ENCODE measurements at regions not wholly inside any gene's neighbourhood (a gene's known extent, or its start where the extent isn't known, plus 50 kb on each side); places are given as distances from the start of the nearest gene placed in this dataset.

DNA sequence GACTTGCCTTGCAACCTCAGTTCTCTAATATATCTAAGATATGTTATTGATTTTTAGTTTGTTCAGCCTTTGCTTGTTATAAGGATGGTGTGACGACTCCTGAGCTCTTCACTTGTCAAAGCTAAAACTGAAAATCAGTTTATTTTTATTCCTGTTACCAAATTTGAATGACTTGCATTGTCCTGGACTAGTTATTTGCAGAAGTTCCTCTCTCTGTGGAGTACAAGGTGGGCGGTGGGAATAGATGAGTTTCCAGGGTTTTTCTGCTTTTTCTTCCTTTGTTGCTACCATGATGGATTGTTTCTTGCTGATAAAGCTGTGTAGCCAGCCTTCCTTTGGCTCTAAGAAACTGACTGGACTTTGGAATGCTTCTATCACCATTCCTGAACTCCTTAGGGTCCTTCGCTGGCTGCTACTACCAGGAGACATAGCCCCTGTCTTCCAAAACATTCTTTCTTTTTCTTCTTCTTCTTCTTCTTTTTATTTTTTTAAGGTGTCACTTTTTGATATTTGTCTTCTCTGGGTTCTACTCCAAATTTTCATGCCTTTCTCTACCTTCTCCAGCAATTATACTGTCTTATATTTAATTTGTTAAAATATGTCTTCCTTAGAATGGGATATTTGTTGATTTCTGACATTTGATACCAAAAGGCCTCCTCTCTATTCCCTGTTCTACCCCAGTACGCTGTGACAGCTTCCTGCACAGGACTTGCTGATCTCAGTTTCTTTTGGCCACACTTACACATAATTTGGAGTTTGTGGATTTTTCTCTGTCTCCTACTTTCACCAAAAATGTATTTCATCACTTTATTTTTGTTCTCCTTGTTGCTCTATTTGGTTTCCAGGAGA is 145.1 kb upstream of the THRB start:
- peaks cover 0 to 19% (median 0%) of the 10 kb centered on the region in 3 donors for H3K27me3 Mint-ChIP-seq
- no peak overlapping the region for H3K4me3 Mint-ChIP-seq
- DNase-seq, result no peak
- peaks cover 0 to 8% (median 3%) of the 10 kb centered on the region in 7 donors for H3K9me3 Mint-ChIP-seq
- no peak overlapping the region for H3K27ac Mint-ChIP-seq
- H3K36me3 Mint-ChIP-seq, result no peaks in the 10 kb centered on the region
- no peaks in the 10 kb centered on the region for H3K4me1 Mint-ChIP-seq
- ATAC-seq (ENCODE audit: low read depth in 2 of 2), result no peak

DNA sequence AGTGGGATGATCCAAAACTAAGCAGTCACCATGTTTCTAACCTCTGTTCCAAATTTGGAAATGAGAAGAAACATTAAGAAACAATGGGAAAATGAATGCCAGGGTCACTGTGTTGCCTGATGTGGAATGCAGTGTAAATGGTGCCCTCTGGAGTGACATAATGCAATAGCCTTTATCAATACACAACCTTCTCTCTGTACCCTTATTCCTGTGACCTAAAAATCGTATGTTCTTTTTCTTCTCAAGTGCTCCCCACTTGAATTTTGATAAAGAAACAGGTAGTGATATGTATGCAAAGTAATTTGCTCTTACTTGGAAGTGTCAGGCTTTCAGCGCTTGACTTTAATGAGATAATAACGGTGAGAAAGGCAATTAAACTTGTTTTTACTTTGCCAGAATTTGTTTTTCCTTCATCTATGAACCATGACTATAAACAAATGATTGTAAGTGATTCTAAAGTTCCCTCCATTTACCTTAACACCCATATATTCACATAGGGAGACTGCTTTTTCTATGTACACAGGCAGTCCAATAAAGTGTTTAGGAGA is 145.8 kb upstream of the THRB start:
- DNase-seq (peak; percentile 8), ATAC-seq (ENCODE audit: low read depth in 2 of 2) (no peak)
- Mint-ChIP-seq H3K27ac (no peak overlapping the region), H3K27me3 (peaks cover 0 to 19% (median 0%) of the 10 kb centered on the region in 3 donors), H3K4me3 (no peak overlapping the region), H3K4me1 (no peaks in the 10 kb centered on the region), H3K9me3 (peaks cover 0 to 7% (median 0%) of the 10 kb centered on the region in 7 donors), H3K36me3 (no peaks in the 10 kb centered on the region)

DNA sequence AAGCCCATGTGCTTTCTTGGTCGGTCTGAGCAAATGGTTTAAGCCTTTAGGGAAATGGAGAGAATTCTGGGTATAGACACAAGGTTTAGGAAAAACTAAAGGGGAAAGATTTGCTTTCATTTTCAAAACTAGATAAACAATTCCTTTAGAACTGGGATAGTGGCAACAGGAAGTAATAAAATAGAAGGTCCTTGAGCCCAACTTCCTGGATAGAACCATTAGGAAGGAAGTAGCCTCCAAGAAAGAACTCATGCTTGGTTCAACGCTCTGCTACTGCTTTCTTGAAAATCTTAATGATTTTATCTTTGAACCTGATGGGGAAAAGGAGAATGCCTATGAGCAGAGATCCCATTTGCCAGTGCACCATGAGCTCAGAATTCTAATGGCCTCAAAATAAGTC is 147.0 kb upstream of the THRB start:
- Mint-ChIP-seq H3K4me1 (no peaks in the 10 kb centered on the region), H3K36me3 (no peaks in the 10 kb centered on the region), H3K9me3 (no peaks in the 10 kb centered on the region), H3K4me3 (no peak overlapping the region), H3K27ac (peak overlapping the region in 1 of 6 donors; percentile 56), H3K27me3 (peaks cover 0 to 19% (median 0%) of the 10 kb centered on the region in 3 donors)
- DNase-seq (no peak), ATAC-seq (ENCODE audit: low read depth in 2 of 2) (no peak)

DNA sequence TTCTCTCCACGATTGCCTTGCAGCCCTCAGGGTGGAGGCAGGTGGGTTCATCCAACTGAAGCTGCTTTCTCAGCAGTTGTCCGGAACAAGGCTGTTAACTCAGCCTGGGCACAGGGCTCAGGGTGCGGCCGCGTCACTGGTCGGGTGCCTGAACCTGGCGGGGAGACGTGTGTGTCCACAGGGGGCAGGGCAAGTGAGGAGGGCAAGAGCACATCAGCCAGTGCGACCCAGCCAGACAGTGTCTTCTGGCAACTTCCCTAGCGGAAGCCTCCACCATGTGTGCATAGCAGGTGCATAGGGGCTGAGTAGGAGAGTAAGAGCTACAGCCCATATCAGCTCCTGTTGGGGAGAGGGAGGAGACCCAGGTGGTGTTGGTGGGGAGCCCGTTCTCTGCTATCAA is 150.4 kb upstream of the THRB start:
- peaks cover 0 to 9% (median 0%) of the 10 kb centered on the region in 3 donors for H3K27me3 Mint-ChIP-seq
- no peak for DNase-seq
- ATAC-seq (ENCODE audit: low read depth in 2 of 2), result no peak

DNA sequence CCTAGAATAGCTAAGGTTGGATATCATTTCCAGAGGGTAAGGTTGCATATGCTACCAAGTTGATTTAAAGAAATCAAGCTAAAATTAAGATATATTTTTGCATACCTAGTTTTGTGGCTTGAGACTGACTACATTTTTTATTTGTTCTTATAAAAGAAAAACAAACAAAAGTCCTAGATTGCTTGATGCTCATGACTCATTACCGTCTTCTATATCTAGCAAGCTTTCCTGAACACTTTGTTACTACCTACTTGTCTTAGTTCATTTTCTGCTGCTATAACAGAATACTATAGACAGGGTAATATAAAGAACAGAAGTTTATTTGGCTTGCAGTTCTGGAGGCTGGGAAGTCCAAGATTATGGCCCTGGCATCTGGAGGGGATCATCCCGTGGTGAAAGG is 152.1 kb upstream of the THRB start:
- no peaks in the 10 kb centered on the region for H3K36me3 Mint-ChIP-seq
- no peak overlapping the region for H3K27ac Mint-ChIP-seq
- no peaks in the 10 kb centered on the region for H3K4me1 Mint-ChIP-seq
- no peak for ATAC-seq (ENCODE audit: low read depth in 2 of 2)
- H3K4me3 Mint-ChIP-seq, result no peak overlapping the region
- no peaks in the 10 kb centered on the region for H3K9me3 Mint-ChIP-seq
- no peak for DNase-seq
- peaks cover 0 to 6% (median 0%) of the 10 kb centered on the region in 3 donors for H3K27me3 Mint-ChIP-seq

More for the DNA sequence above, 150.4 kb upstream of the THRB start:
- Mint-ChIP-seq H3K4me3 (no peak overlapping the region), H3K4me1 (no peaks in the 10 kb centered on the region), H3K9me3 (no peaks in the 10 kb centered on the region), H3K27ac (no peak overlapping the region), H3K36me3 (no peaks in the 10 kb centered on the region)

DNA sequence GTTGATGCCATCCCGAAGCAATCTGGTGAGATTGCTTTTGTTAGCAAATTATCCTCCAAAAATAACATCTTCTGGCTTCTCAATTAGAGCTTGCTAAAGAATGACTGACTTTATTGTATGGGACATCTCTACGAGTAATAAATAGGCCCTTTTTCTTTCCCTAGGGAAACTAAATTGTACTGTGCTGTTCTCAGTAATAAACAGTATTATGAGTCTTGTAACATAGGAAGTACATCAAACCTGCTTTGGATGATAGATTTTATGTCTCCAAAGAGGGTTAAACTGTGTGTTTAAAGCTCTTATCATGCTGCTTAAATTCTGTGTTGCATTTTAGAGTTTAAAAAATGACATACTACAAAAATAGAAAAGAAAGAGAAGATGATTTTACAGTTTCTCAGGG is 153.4 kb upstream of the THRB start:
- ATAC-seq (ENCODE audit: low read depth in 2 of 2) (no peak), DNase-seq (no peak)
- Mint-ChIP-seq H3K4me1 (no peaks in the 10 kb centered on the region), H3K27ac (peak overlapping the region in 1 of 6 donors; percentile 12), H3K27me3 (peaks cover 0 to 6% (median 0%) of the 10 kb centered on the region in 3 donors), H3K4me3 (no peak overlapping the region), H3K9me3 (no peaks in the 10 kb centered on the region), H3K36me3 (no peaks in the 10 kb centered on the region)

DNA sequence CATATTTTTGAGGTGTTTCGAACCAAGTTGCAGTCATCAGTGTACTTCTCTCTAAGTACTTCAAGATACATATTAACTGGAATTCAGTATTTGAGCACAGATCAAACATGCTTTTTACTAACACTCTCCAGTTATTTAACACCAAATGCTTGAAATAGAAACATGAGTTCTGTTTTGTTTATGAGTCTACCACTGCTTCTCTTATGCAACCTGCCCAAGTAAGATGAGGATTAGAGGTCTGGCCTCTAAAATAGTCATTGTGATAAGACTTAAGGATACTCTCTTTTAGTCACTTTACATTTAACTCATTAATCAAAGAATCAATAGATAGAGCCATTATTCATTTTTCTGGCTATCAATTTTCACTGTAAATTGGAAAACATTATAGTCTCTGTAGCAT is 156.2 kb upstream of the THRB start:
- Mint-ChIP-seq H3K36me3 (peaks cover 0 to 4% of the 10 kb centered on the region in 2 donors), H3K4me3 (no peak overlapping the region), H3K27me3 (peaks cover 0 to 6% (median 6%) of the 10 kb centered on the region in 3 donors), H3K27ac (no peak overlapping the region), H3K9me3 (peaks cover 4 to 8% (median 6%) of the 10 kb centered on the region in 7 donors), H3K4me1 (no peaks in the 10 kb centered on the region)
- ATAC-seq (ENCODE audit: low read depth in 2 of 2), result no peak
- DNase-seq, result no peak

DNA sequence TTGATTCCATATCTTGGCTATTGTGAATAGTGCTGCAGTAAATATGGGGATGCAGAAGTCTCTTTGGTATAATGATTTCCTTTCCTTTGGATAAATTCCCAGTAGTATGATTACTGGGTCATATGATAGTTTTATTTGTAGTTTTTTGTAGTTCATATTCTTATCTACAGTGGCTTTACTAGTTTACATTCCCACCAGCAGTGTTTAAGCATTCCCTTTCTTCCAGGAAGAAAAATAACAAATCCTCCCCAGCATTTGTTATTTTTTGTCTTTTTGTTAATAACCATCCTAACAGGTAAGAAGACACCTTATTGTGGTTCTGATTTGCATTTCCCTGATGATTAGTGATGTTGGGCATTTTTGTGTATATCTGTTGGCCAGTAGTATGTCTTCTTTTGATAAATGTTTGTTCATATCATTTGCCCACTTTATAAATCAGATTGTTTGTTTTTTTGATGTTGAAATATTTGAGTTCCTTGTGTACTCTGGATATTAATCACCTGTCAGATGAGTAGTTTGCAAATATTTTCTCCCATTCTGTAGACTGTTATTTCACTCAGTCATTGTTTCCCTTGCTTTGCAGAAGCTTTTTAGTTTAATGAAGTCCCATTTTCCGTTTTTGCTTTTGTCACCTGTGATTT is 163.3 kb upstream of the THRB start:
- no peak for DNase-seq
- Mint-ChIP-seq H3K4me3 (no peak overlapping the region), H3K4me1 (peaks cover 4 to 16% (median 8%) of the 10 kb centered on the region in 3 donors), H3K36me3 (peaks cover 0 to 6% of the 10 kb centered on the region in 2 donors), H3K27ac (no peak overlapping the region), H3K27me3 (peaks cover 0 to 13% (median 10%) of the 10 kb centered on the region in 3 donors), H3K9me3 (peaks cover 7 to 18% (median 14%) of the 10 kb centered on the region in 7 donors)
- ATAC-seq (ENCODE audit: low read depth in 2 of 2), result no peak

DNA sequence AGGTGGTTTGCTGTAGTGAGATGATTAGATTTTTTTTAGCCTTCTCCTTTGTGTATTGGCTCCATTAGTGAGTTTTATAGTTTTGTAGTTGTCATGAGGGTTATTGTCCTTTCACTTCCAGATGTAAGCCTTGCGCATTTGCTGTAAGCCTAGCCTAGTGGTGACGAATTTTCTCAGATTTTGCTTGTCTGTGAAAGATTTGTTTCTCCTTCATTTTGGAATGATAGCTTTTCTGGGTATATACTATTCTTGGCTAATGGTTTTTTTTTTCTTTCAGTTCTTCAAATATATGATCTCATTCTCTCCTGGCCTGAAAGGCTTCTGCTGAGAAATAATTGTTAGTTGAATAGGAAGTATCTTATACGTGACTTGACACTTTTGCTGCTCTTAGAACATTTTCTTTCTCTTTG is 166.5 kb upstream of the THRB start:
- Mint-ChIP-seq H3K27me3 (peaks cover 0 to 13% (median under 1%) of the 10 kb centered on the region in 3 donors), H3K4me3 (no peak overlapping the region), H3K4me1 (peaks cover 4 to 16% (median 8%) of the 10 kb centered on the region in 3 donors), H3K9me3 (peaks cover 0 to 7% (median 5%) of the 10 kb centered on the region in 7 donors), H3K36me3 (no peaks in the 10 kb centered on the region), H3K27ac (no peak overlapping the region)
- DNase-seq (no peak), ATAC-seq (ENCODE audit: low read depth in 2 of 2) (no peak)

DNA sequence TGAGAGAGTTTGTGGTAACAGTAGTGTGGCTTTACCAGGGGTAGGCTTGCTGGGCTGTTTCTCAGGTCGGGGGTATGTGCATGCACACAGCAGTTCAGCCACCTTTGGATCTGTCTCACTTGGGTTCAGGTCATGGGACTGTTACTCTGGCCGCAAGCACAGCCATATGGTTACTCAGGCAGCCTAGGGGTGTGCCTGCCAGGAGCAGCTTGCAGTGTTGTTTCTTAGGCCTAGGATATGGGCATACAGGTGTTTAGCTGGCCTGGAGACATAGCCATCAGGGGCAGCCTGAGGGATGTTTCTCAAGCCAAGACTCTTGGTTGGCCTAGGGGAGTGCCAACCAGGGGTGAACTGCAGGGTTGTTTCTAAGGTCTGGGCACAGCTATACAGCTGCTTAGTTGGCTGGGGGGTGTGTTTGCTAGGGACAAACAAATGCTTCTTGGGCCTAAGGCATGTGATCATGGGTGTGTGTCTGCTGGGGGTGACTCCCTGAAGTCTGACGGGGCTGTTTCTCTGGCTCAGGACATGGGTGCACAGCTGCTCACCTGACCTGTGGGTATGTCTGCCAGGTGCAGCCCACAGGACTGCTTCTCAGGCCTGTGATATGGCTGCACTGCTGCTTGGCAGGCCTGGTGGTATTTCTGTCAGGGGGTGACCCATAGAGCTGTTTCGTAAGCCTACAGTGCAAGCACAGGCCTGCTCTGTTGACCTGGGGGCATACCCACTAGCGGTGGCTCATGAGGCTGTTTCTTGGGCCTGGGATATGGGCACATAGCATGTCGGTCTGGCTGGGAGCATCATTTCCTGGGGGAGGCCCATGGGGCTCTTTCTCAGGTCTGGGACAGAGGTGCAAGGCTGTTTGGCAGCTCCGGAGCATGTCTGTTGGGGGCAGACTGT is 168.0 kb upstream of the THRB start:
- no peak for ATAC-seq (ENCODE audit: low read depth in 2 of 2)
- peaks cover 0 to 13% (median 0%) of the 10 kb centered on the region in 3 donors for H3K27me3 Mint-ChIP-seq
- no peaks in the 10 kb centered on the region for H3K36me3 Mint-ChIP-seq
- H3K9me3 Mint-ChIP-seq, result peaks cover 0 to 3% (median 0%) of the 10 kb centered on the region in 7 donors
- H3K4me3 Mint-ChIP-seq, result no peak overlapping the region
- peaks cover 4 to 16% (median 8%) of the 10 kb centered on the region in 3 donors for H3K4me1 Mint-ChIP-seq
- no peak overlapping the region for H3K27ac Mint-ChIP-seq
- no peak for DNase-seq

DNA sequence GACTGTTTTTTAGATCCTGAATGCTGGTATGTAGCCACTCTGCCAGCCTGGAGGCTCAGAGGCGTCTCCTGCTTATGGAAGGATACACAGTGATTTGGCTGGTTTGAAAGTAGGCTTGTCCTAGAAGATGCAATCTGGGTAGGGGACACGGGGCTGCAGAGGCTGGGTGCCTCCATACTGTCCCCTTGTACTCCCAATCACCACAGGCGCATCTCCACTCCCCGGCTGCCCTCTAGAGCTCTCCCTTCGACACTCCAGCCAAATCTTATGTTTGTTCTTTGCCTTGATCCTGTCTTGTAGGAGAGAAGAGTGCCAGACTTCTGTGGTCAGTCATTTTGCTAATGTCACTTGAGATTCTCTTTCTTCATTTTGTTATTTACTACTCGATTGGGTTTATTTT is 168.8 kb upstream of the THRB start:
- ATAC-seq (ENCODE audit: low read depth in 2 of 2) (no peak), DNase-seq (no peak)
- Mint-ChIP-seq H3K27me3 (peaks cover 0 to 11% (median 0%) of the 10 kb centered on the region in 3 donors), H3K4me1 (peaks cover 4 to 16% (median 8%) of the 10 kb centered on the region in 3 donors), H3K36me3 (no peaks in the 10 kb centered on the region), H3K9me3 (peaks cover 0 to 3% (median 0%) of the 10 kb centered on the region in 7 donors), H3K4me3 (no peak overlapping the region), H3K27ac (no peak overlapping the region)

DNA sequence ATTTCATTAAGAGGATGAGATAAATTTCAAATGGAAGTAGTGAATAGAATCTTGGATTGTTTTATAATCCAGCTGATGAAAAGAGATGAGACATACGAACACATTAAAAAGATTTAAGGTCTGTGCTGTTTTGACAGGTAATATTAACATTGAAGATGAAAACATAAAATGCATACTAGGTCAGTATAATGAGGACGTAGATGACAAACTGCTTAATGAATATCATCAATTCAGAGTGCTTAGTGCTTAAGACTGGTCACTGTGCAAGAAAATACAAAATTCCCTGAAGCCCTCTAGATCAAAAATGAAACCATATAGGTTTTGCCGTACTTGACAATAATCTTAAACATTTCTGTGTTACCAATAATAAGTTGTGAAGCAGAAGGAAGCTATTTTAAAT is 173.4 kb upstream of the THRB start:
- Mint-ChIP-seq H3K4me3 (no peak overlapping the region), H3K27ac (no peak overlapping the region), H3K27me3 (peaks cover 0 to 5% (median 0%) of the 10 kb centered on the region in 3 donors), H3K36me3 (no peaks in the 10 kb centered on the region), H3K4me1 (no peaks in the 10 kb centered on the region), H3K9me3 (no peaks in the 10 kb centered on the region)
- ATAC-seq (ENCODE audit: low read depth in 2 of 2), result no peak
- DNase-seq, result no peak

DNA sequence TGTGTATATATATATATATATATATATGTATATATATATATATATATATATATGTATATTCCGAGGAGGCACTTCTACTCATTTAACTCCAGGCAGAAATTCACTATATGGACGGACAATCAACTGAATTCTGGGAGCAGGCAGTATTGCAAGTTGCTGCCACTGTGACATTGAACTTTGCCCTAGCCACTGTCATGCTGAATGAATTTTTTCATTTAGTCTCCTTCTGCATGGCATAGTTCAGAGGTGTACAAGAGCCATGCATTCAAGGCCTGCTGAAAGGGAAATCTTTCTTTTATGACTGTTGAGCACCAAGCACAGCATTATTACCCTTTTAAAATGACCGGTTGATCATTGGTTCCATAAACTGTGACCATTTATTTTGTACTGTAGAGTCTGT is 176.2 kb upstream of the THRB start:
- H3K36me3 Mint-ChIP-seq, result no peaks in the 10 kb centered on the region
- ATAC-seq (ENCODE audit: low read depth in 2 of 2) (no peak), DNase-seq (no peak)
- H3K27ac Mint-ChIP-seq, result no peak overlapping the region
- H3K9me3 Mint-ChIP-seq, result no peaks in the 10 kb centered on the region
- peaks cover 0 to 6% (median 5%) of the 10 kb centered on the region in 3 donors for H3K27me3 Mint-ChIP-seq
- no peak overlapping the region for H3K4me3 Mint-ChIP-seq
- no peaks in the 10 kb centered on the region for H3K4me1 Mint-ChIP-seq
